Neural crest cell (in vitro differentiated cells): ENCODE measurements at regions not wholly inside any gene's neighbourhood (a gene's known extent, or its start where the extent isn't known, plus 50 kb on each side); places are given as distances from the start of the nearest gene placed in this dataset.

ENCODE experiments used
- DNase-seq: peaks from one replicate; pipeline ENCODE4 v3.0.0; 2021; ENCODE audit warnings: low read depth, mixed read lengths, low spot score
- H3K27ac Mint-ChIP-seq: one replicate; pipeline ENCODE4 v1.8.0; 2021; ENCODE audit warnings: mild to moderate bottlenecking, mixed read lengths; ENCODE audit not compliant: unreplicated experiment
- H3K27me3 Mint-ChIP-seq: 2 replicates; pipeline ENCODE4 v1.8.0; 2021; ENCODE audit warnings: low read depth, mild to moderate bottlenecking, mixed read lengths
- H3K36me3 Mint-ChIP-seq: 2 replicates; pipeline ENCODE4 v1.8.0; 2021; ENCODE audit warnings: low read depth, mild to moderate bottlenecking, mixed read lengths
- H3K4me1 Mint-ChIP-seq: 2 replicates; pipeline ENCODE4 v1.8.0; 2021; ENCODE audit warnings: mixed read lengths
- H3K4me3 Mint-ChIP-seq: one replicate; pipeline ENCODE4 v1.8.0; 2021; ENCODE audit warnings: mild to moderate bottlenecking, mixed read lengths
- H3K9me3 Mint-ChIP-seq: 2 replicates; pipeline ENCODE4 v1.8.0; 2021; ENCODE audit warnings: mixed read lengths
- CTCF ChIP-seq: fragments of 200-600 bp; sonication (generic); conservative IDR thresholded peaks from 2 replicates; pipeline ENCODE4 v1.5.0; 2021; ENCODE audit warnings: antibody characterized with exemption, mild to moderate bottlenecking

GRCh38 chr2:129765678-129766351 lies 213.7 kb upstream of the RAB6C start:
- no peak for TF ChIP-seq CTCF
- H3K27me3 Mint-ChIP-seq: peaks cover 2% of the 10 kb centered on the region
- H3K36me3 Mint-ChIP-seq: no peaks in the 10 kb centered on the region
- H3K4me3 Mint-ChIP-seq: no peak overlapping the region
- no peaks in the 10 kb centered on the region for H3K9me3 Mint-ChIP-seq
- DNase-seq: no peak
- H3K4me1 Mint-ChIP-seq: no peaks in the 10 kb centered on the region
- no peak overlapping the region for H3K27ac Mint-ChIP-seq

- peaks cover 2% of the 10 kb centered on the region for H3K27me3 Mint-ChIP-seq
- no peak overlapping the region for H3K4me3 Mint-ChIP-seq
- H3K36me3 Mint-ChIP-seq: no peaks in the 10 kb centered on the region
- H3K27ac Mint-ChIP-seq: peak overlapping the region; percentile 6
- TF ChIP-seq CTCF: no peak
- no peaks in the 10 kb centered on the region for H3K4me1 Mint-ChIP-seq
- H3K9me3 Mint-ChIP-seq: no peaks in the 10 kb centered on the region
- DNase-seq: no peak
Observed at GRCh38 chr2:129766374-129766993, 213.0 kb upstream of the RAB6C start.

- H3K36me3 Mint-ChIP-seq: no peaks in the 10 kb centered on the region
Observed at GRCh38 chr2:129767346-129768035, 212.0 kb upstream of the RAB6C start.

GRCh38 chr2:129768036-129768386 lies 211.5 kb upstream of the RAB6C start:
- no peak for DNase-seq
- H3K27ac Mint-ChIP-seq: no peak overlapping the region

More at GRCh38 chr2:129767346-129768035, 212.0 kb upstream of the RAB6C start:
- Mint-ChIP-seq H3K27ac (no peak overlapping the region), H3K27me3 (peaks cover 2% of the 10 kb centered on the region), H3K4me1 (no peaks in the 10 kb centered on the region), H3K9me3 (no peaks in the 10 kb centered on the region), H3K4me3 (no peak overlapping the region)
- DNase-seq: no peak
- no peak for TF ChIP-seq CTCF

More at GRCh38 chr2:129768036-129768386, 211.5 kb upstream of the RAB6C start:
- no peak for TF ChIP-seq CTCF
- Mint-ChIP-seq H3K4me1 (no peaks in the 10 kb centered on the region), H3K4me3 (no peak overlapping the region), H3K36me3 (no peaks in the 10 kb centered on the region), H3K9me3 (no peaks in the 10 kb centered on the region), H3K27me3 (peaks cover 2% of the 10 kb centered on the region)
